ENCODE measurements at regions not wholly inside any gene's neighbourhood (a gene's known extent, or its start where the extent isn't known, plus 50 kb on each side); places are given as distances from the start of the nearest gene placed in this dataset.

- TF ChIP-seq YY1 (IDR thresholded peaks at IDR 0.05; ENCODE audit: insufficient read depth, insufficient read length) (no peak), ZNF274 (IDR thresholded peaks at IDR 0.05; ENCODE audit: low read depth, low read length) (no peak), SUZ12 (IDR thresholded peaks at IDR 0.05; ENCODE audit: extremely low read depth, insufficient read depth, insufficient read length) (no peak)
Measured at GRCh38 chr1:60562740-60563139, 489.2 kb upstream of the C1orf87 start.
